Spleen (tissue), 11 donors: ENCODE measurements at regions not wholly inside any gene's neighbourhood (a gene's known extent, or its start where the extent isn't known, plus 50 kb on each side); places are given as distances from the start of the nearest gene placed in this dataset.
A peak's percentile ranks its signal among the peaks of the same experiment; 100 is the strongest.

Source experiments
- DNase-seq: peaks from one replicate; pipeline ENCODE4 v3.0.0-alpha.2; 2020
- H3K27ac ChIP-seq, 8 donors: fragments of 200-600 bp; sonication (generic) in 7 of 8; 1 replicate in 4 of 8; 2 replicates in 4 of 8; pipeline versions ENCODE4 v1.5.0 to v1.8.0; 2016 to 2021; ENCODE audit warnings: inconsistent platforms in 4 of 8, mild to moderate bottlenecking in 4 of 8, moderate library complexity in 1 of 8
- H3K27me3 ChIP-seq, 7 donors: fragments of 200-600 bp; sonication (generic) in 6 of 7; replicated peaks in 1 of 7; 1 replicate in 4 of 7; 2 replicates in 3 of 7; pipeline versions ENCODE4 v1.5.0 to v1.8.0; 2016 to 2021; ENCODE audit warnings: inconsistent platforms in 3 of 7, mild to moderate bottlenecking in 1 of 7
- H3K36me3 ChIP-seq, 6 donors: fragments of 200-600 bp; sonication (generic) in 5 of 6; 1 replicate in 4 of 6; 2 replicates in 2 of 6; pipeline versions ENCODE4 v1.5.0 to v1.8.0; 2016 to 2021; ENCODE audit warnings: inconsistent platforms in 2 of 6
- H3K4me1 ChIP-seq, 6 donors: fragments of 200-600 bp; sonication (generic) in 5 of 6; 1 replicate in 3 of 6; 2 replicates in 3 of 6; pipeline versions ENCODE4 v1.5.0 to v1.8.0; 2016 to 2021; ENCODE audit warnings: inconsistent platforms in 3 of 6
- H3K4me3 ChIP-seq, 8 donors: fragments of 200-600 bp; sonication (generic) in 7 of 8; 1 replicate in 4 of 8; 2 replicates in 4 of 8; pipeline versions ENCODE4 v1.5.0 to v1.8.0; 2016 to 2021; ENCODE audit warnings: inconsistent platforms in 4 of 8, mild to moderate bottlenecking in 4 of 8, moderate library complexity in 2 of 8
- H3K9me3 ChIP-seq, 8 donors: fragments of 200-600 bp; sonication (generic) in 7 of 8; 1 replicate in 4 of 8; 2 replicates in 4 of 8; pipeline versions ENCODE4 v1.5.0 to v1.8.0; 2016 to 2021; ENCODE audit warnings: inconsistent platforms in 4 of 8
- CTCF ChIP-seq, 11 experiments: fragments of 200-600 bp in 7 of 11; fragments of 450-650 bp in 4 of 11; sonication (generic) in 4 of 11; IDR thresholded peaks in 8 of 11; conservative IDR thresholded peaks in 3 of 11; 1 replicate in 7 of 11; 2 replicates in 4 of 11; pipeline versions ENCODE4 v1.4.0 to v1.8.0; 2016 to 2021; ENCODE audit warnings: antibody characterized with exemption in 11 of 11, inconsistent platforms in 4 of 11, mild to moderate bottlenecking in 1 of 11
- POLR2A ChIP-seq, 3 donors: fragments of 450-650 bp; IDR thresholded peaks; one replicate each; pipeline ENCODE4 v1.5.1; 2017; ENCODE audit warnings: antibody characterized with exemption in 3 of 3, mild to moderate bottlenecking in 1 of 3
- POLR2AphosphoS5 ChIP-seq, 3 donors: sonication (generic); formaldehyde crosslinking; IDR thresholded peaks; one replicate each; pipeline ENCODE4 v1.5.1; 2017; ENCODE audit warnings: antibody characterized with exemption in 3 of 3
- WGBS, 5 donors: extraction: QIAGEN DNeasy Blood & Tissue Kit in 3 of 5; methylation state at CpG; one replicate each; pipeline versions ENCODE4 v1.1.5 to v1.1.7; 2013 to 2018; 5-methylcytosine and 5-hydroxymethylcytosine counted together
- intact Hi-C: fragments of 100-400 bp; cut with DNase I; formaldehyde crosslinking; loops from one replicate; pipeline ENCODE4 v1.15.0; 2023; ENCODE audit warnings: low total_unique reads
- donor health status: healthy with polysubstance abuse.
- donor health status: DM: no; HTN: no; CAD: no; lungs with moderate emphysema.
- donor health status: DM: no; HTN: no; CAD: no.
- donor health status: Bipolar disorder and iron deficiency.
- donor health status: healthy.
- donor health status: DM: no; HTN: no; CAD: no.
- donor health status: DM: yes; HTN: yes; CAD: no.

DNA sequence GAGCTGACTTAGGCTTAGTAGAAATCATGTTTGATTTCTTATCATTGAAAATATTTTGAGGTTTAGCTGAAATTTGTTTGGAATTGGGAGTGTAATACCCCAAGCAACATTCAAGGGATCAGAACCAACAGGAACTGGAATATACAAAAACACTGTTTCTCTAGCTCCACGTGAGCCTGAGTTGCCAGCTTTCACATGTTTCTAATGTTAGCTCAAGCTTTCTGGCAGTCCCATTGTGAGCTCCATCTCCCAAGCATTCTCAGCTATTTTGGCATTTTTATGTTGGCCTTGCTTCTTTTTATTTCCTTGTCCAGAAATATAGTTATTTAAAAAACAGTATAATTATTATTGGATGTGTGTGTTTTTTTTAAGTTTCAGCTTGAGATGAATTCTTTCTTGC lies 427.1 kb upstream of the DPH6 start:
- Histone ChIP-seq H3K9me3 (no peaks in the 10 kb centered on the region), H3K27me3 (no peaks in the 10 kb centered on the region), H3K36me3 (no peaks in the 10 kb centered on the region), H3K4me3 (no peak overlapping the region), H3K27ac (no peak overlapping the region), H3K4me1 (no peaks in the 10 kb centered on the region)
- WGBS, 5 donors, result 45 to 61% (median 58%) methylated on average over 1 of the region's 1 CpG
- no peak for TF ChIP-seq POLR2AphosphoS5 (IDR thresholded peaks at IDR 0.05)
- no peak for TF ChIP-seq CTCF (IDR thresholded peaks at IDR 0.05 in 8 of 11, conservative IDR thresholded peaks at IDR 0.05 in 3 of 11)
- TF ChIP-seq POLR2A (IDR thresholded peaks at IDR 0.05), result no peak
- intact Hi-C loops, result no loop called here
- no peak for DNase-seq

- Histone ChIP-seq H3K36me3 (no peaks in the 10 kb centered on the region), H3K9me3 (no peaks in the 10 kb centered on the region), H3K4me1 (no peaks in the 10 kb centered on the region), H3K27ac (no peak overlapping the region), H3K27me3 (no peaks in the 10 kb centered on the region), H3K4me3 (no peak overlapping the region)
- TF ChIP-seq CTCF (IDR thresholded peaks at IDR 0.05 in 8 of 11, conservative IDR thresholded peaks at IDR 0.05 in 3 of 11) (no peak), POLR2AphosphoS5 (IDR thresholded peaks at IDR 0.05) (no peak), POLR2A (IDR thresholded peaks at IDR 0.05) (no peak)
- intact Hi-C loops, result no loop called here
- WGBS, 5 donors, result 62 to 79% (median 69%) methylated on average over 3 of the region's 3 CpGs
- DNase-seq, result no peak
These were observed 428.1 kb upstream of the DPH6 start for GRCh38 chr15:35974052-35974451.

DNA sequence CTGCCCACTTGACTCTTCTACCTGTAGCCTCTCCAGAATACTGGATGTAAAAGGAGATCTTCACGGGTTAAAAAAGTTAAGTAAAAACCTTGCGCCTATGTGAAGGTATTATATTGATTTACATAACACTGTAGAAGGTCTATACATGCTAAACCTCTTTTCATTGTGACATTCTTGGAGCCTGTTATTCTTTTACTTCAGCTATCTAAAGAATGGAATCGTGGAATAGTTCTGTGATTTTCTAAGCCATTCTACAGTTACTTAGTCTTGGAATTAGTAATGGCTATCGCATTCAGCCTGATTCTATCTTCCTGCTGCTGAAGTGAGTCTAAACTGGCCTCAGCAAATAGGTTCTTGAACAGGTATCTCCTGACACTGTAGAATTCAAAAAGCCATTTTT lies 430.0 kb upstream of the DPH6 start:
- 89 to 93% (median 90%) methylated on average over 4 of the region's 4 CpGs for WGBS, 5 donors
- no peak for DNase-seq
- Histone ChIP-seq H3K4me1 (no peaks in the 10 kb centered on the region), H3K27me3 (no peaks in the 10 kb centered on the region), H3K27ac (no peak overlapping the region), H3K4me3 (no peak overlapping the region), H3K9me3 (no peaks in the 10 kb centered on the region), H3K36me3 (no peaks in the 10 kb centered on the region)
- TF ChIP-seq POLR2AphosphoS5 (IDR thresholded peaks at IDR 0.05) (no peak), CTCF (IDR thresholded peaks at IDR 0.05 in 8 of 11, conservative IDR thresholded peaks at IDR 0.05 in 3 of 11) (no peak), POLR2A (IDR thresholded peaks at IDR 0.05) (no peak)
- intact Hi-C loops, result no loop called here

GRCh38 chr15:35979608-35980007 lies 433.6 kb upstream of the DPH6 start:
- Histone ChIP-seq H3K27me3 (no peaks in the 10 kb centered on the region), H3K4me3 (no peak overlapping the region), H3K27ac (peak overlapping the region in 2 of 8 donors; percentile 7 to 29), H3K36me3 (no peaks in the 10 kb centered on the region), H3K9me3 (no peaks in the 10 kb centered on the region), H3K4me1 (no peaks in the 10 kb centered on the region)
- WGBS, 5 donors, result 47 to 67% (median 58%) methylated on average over 2 of the region's 2 CpGs
- TF ChIP-seq POLR2A (IDR thresholded peaks at IDR 0.05), result no peak
- no peak for TF ChIP-seq CTCF (IDR thresholded peaks at IDR 0.05 in 8 of 11, conservative IDR thresholded peaks at IDR 0.05 in 3 of 11)
- TF ChIP-seq POLR2AphosphoS5 (IDR thresholded peaks at IDR 0.05), result no peak
- no peak for DNase-seq
- intact Hi-C loops, result no loop called here
